Osteoblast (primary cell): ENCODE measurements at regions not wholly inside any gene's neighbourhood (a gene's known extent, or its start where the extent isn't known, plus 50 kb on each side); places are given as distances from the start of the nearest gene placed in this dataset.

ENCODE experiments used
- DNase-seq: peaks from one replicate; pipeline ENCODE4 v3.0.0; 2011; ENCODE audit warnings: low spot score, mixed read lengths; ENCODE audit not compliant: insufficient read length; ENCODE audit errors: missing footprints
- H2AFZ ChIP-seq: 2 replicates; pipeline ENCODE4 v1.6.0; 2011; ENCODE audit warnings: mild to moderate bottlenecking, low read length
- H3K27ac ChIP-seq: 2 replicates; pipeline ENCODE4 v1.5.1; 2011; ENCODE audit warnings: mild to moderate bottlenecking, low read depth, low read length, moderate library complexity
- H3K27me3 ChIP-seq: 2 replicates; pipeline ENCODE4 v1.6.0; 2012; ENCODE audit warnings: mild to moderate bottlenecking, control low read depth, inconsistent platforms, low read length, moderate library complexity; ENCODE audit not compliant: insufficient read depth
- H3K36me3 ChIP-seq: 2 replicates; pipeline ENCODE4 v1.5.1; 2011; ENCODE audit warnings: mild to moderate bottlenecking, low read length, control low read depth, moderate library complexity; ENCODE audit not compliant: insufficient read depth
- H3K4me1 ChIP-seq: 2 replicates; pipeline ENCODE4 v1.5.1; 2011; ENCODE audit warnings: mild to moderate bottlenecking, low read length, control low read depth, moderate library complexity; ENCODE audit not compliant: insufficient read depth
- H3K4me2 ChIP-seq: 2 replicates; pipeline ENCODE4 v1.6.0; 2011; ENCODE audit warnings: mild to moderate bottlenecking, low read length; ENCODE audit not compliant: insufficient read depth
- H3K4me3 ChIP-seq: fragments of 200-600 bp; sonication (generic); 3 replicates; pipeline ENCODE4 v1.5.1; 2012; ENCODE audit warnings: mild to moderate bottlenecking, low read length, inconsistent platforms; ENCODE audit not compliant: insufficient read depth
- H3K79me2 ChIP-seq: 2 replicates; pipeline ENCODE4 v1.6.0; 2012; ENCODE audit warnings: mild to moderate bottlenecking, low read length, control low read depth, inconsistent platforms; ENCODE audit not compliant: insufficient read depth
- H3K9me3 ChIP-seq: 2 replicates; pipeline ENCODE4 v1.5.1; 2011; ENCODE audit warnings: low read depth, low read length, control low read depth
- H4K20me1 ChIP-seq: 2 replicates; pipeline ENCODE4 v1.6.0; 2012; ENCODE audit warnings: mild to moderate bottlenecking, low read length, control low read depth; ENCODE audit not compliant: insufficient read depth
- TF ChIP-seq, protein P1 (sequence below): IDR thresholded peaks from 2 replicates; pipeline ENCODE4 v1.5.1; 2011; ENCODE audit warnings: mild to moderate bottlenecking, low read depth, low read length, moderate library complexity; ENCODE audit errors: extremely low read depth

DNA sequence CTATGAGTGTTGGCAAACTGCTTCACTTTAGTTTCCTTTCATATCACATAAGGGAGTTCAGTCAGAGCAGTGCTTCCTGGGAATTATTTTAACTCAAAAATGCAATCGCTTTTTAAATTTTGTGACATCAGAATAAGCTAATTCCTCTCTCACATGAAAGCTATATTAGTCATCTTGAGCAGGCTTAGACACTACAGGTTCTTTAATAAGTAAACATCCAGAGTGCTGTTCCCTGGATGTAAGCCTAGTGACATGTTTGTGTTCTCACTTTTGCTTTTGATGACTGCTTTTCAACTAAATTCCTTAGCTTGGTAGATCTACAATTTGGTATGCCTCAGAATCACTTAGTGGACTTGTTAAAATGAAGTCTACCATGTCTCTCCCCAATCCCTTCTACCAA is 252.7 kb upstream of the POU3F2 start:
- Histone ChIP-seq H3K4me1 (no peaks in the 10 kb centered on the region), H3K4me2 (no peak overlapping the region), H3K9me3 (peaks cover 4% of the 10 kb centered on the region), H2AFZ (no peak overlapping the region), H3K36me3 (no peaks in the 10 kb centered on the region), H3K79me2 (no peaks in the 10 kb centered on the region), H4K20me1 (no peaks in the 10 kb centered on the region), H3K27ac (no peak overlapping the region), H3K27me3 (no peaks in the 10 kb centered on the region), H3K4me3 (no peak overlapping the region)
- DNase-seq, result no peak
- TF ChIP-seq, protein P1, sequence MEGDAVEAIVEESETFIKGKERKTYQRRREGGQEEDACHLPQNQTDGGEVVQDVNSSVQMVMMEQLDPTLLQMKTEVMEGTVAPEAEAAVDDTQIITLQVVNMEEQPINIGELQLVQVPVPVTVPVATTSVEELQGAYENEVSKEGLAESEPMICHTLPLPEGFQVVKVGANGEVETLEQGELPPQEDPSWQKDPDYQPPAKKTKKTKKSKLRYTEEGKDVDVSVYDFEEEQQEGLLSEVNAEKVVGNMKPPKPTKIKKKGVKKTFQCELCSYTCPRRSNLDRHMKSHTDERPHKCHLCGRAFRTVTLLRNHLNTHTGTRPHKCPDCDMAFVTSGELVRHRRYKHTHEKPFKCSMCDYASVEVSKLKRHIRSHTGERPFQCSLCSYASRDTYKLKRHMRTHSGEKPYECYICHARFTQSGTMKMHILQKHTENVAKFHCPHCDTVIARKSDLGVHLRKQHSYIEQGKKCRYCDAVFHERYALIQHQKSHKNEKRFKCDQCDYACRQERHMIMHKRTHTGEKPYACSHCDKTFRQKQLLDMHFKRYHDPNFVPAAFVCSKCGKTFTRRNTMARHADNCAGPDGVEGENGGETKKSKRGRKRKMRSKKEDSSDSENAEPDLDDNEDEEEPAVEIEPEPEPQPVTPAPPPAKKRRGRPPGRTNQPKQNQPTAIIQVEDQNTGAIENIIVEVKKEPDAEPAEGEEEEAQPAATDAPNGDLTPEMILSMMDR, result no peak

DNA sequence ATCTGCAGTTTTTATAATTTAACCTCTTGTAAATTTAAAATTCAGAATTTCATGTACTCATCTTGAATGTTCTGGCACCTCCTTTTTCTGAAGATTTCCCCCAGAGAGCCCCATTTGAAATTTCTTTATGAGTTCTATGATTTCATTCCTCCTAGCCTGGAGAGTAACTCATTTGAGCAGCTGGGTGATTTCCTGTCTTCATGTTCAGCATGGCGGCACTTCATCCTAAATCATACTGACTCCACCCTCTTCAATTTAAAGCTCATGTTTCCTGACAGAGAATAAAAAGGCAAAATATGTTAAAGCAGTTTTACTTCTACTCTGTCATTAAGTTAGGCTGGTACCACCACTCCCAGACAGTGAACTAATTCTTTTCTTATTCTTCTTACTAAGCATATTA is 250.9 kb upstream of the POU3F2 start:
- no peaks in the 10 kb centered on the region for H3K4me1 ChIP-seq
- H4K20me1 ChIP-seq, result no peaks in the 10 kb centered on the region
- TF ChIP-seq, protein P1, result no peak
- H3K79me2 ChIP-seq, result no peaks in the 10 kb centered on the region
- H3K4me2 ChIP-seq, result no peak overlapping the region
- no peak overlapping the region for H3K4me3 ChIP-seq
- no peaks in the 10 kb centered on the region for H3K36me3 ChIP-seq
- no peaks in the 10 kb centered on the region for H3K27me3 ChIP-seq
- DNase-seq, result no peak
- no peak overlapping the region for H2AFZ ChIP-seq
- no peak overlapping the region for H3K27ac ChIP-seq
- peaks cover 4% of the 10 kb centered on the region for H3K9me3 ChIP-seq

DNA sequence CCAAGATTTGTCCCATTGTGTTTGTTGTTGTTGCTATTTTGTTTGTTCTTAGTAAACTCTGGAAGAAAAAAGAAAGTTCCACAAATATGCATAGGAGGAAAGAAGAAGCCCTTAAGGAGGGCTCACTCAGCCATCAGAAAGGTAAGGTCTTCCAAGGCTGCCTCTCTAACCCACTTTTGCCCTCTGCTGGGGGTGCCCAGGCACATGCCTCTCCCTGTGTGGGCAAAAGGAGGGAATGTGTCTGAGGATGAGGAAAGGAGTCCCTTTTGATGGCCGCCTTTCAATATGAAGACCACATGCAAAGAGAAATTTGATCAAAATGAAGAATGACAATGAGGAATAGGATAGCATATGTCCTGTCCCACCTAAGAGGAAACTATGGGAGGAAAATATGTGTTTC is 248.2 kb upstream of the POU3F2 start:
- Histone ChIP-seq H3K79me2 (no peaks in the 10 kb centered on the region), H3K27ac (no peak overlapping the region), H3K4me1 (no peaks in the 10 kb centered on the region), H4K20me1 (no peaks in the 10 kb centered on the region), H3K27me3 (no peaks in the 10 kb centered on the region), H3K4me3 (no peak overlapping the region), H3K36me3 (no peaks in the 10 kb centered on the region), H2AFZ (no peak overlapping the region), H3K4me2 (no peak overlapping the region), H3K9me3 (peaks cover 6% of the 10 kb centered on the region)
- DNase-seq, result no peak
- TF ChIP-seq, protein P1, result no peak

DNA sequence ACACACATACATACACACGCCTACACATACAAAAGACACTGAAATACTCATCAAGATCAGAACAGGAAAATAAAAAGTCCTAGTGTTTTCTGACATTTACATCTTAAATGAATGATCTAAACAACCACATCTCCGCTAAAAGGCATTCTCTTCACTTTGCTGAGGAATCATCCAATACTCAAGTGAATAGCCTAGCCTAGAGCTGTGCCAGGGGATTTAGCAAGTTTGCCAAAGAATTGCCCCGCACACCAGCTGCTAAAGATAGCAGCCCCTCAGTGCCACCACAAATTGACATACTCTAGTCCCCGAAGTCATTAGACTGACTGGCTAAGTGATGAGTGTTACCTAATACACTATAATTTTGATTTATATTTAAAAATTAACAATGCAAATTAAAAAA is 246.8 kb upstream of the POU3F2 start:
- H3K4me2 ChIP-seq, result no peak overlapping the region
- no peaks in the 10 kb centered on the region for H3K36me3 ChIP-seq
- peaks cover 6% of the 10 kb centered on the region for H3K9me3 ChIP-seq
- TF ChIP-seq, protein P1, result no peak
- no peaks in the 10 kb centered on the region for H3K27me3 ChIP-seq
- no peaks in the 10 kb centered on the region for H3K79me2 ChIP-seq
- DNase-seq, result no peak
- H3K4me3 ChIP-seq, result no peak overlapping the region
- no peak overlapping the region for H3K27ac ChIP-seq
- H3K4me1 ChIP-seq, result no peaks in the 10 kb centered on the region
- no peaks in the 10 kb centered on the region for H4K20me1 ChIP-seq
- no peak overlapping the region for H2AFZ ChIP-seq
